Ascending aorta (tissue), 2 donors: ENCODE measurements at regions not wholly inside any gene's neighbourhood (a gene's known extent, or its start where the extent isn't known, plus 50 kb on each side); places are given as distances from the start of the nearest gene placed in this dataset.

ENCODE experiments used
- DNase-seq, 2 donors: peaks; one replicate each; pipeline ENCODE4 v3.0.0-alpha.2; 2019; ENCODE audit warnings: low spot score in 2 of 2
- H3K27ac ChIP-seq, 2 donors: fragments of 200-600 bp; sonication (generic); one replicate each; pipeline ENCODE4 v1.5.1; 2016 to 2017; ENCODE audit warnings: mild to moderate bottlenecking in 1 of 2
- H3K27me3 ChIP-seq: fragments of 200-600 bp; sonication (generic); one replicate; pipeline ENCODE4 v1.5.1; 2017
- H3K36me3 ChIP-seq, 2 donors: fragments of 200-600 bp; sonication (generic); one replicate each; pipeline ENCODE4 v1.5.1; 2016
- H3K4me1 ChIP-seq, 2 donors: fragments of 200-600 bp; sonication (generic); one replicate each; pipeline ENCODE4 v1.5.1; 2016 to 2017; ENCODE audit warnings: mild to moderate bottlenecking in 1 of 2
- H3K4me3 ChIP-seq, 2 donors: fragments of 200-600 bp; sonication (generic); one replicate each; pipeline ENCODE4 v1.5.1; 2016 to 2017; ENCODE audit warnings: mild to moderate bottlenecking in 1 of 2
- H3K9me3 ChIP-seq, 2 donors: fragments of 200-600 bp; sonication (generic); one replicate each; pipeline ENCODE4 v1.5.1; 2016
- intact Hi-C: fragments of 100-400 bp; cut with DNase I; formaldehyde crosslinking; loops from one replicate; pipeline ENCODE4 v1.15.1; 2023
- TF ChIP-seq, protein P1 (sequence below), 3 experiments: fragments of 200-600 bp in 2 of 3; fragments of 450-650 bp in 1 of 3; sonication (generic) in 2 of 3; IDR thresholded peaks; one replicate each; pipeline ENCODE4 v1.5.1; 2016 to 2019; ENCODE audit warnings: antibody characterized with exemption in 3 of 3, mild to moderate bottlenecking in 1 of 3, moderate library complexity in 1 of 3

GRCh38 chr4:124590480-124590879 lies 122.1 kb downstream of the ANKRD50 start:
- Histone ChIP-seq H3K27ac (no peak overlapping the region), H3K27me3 (no peaks in the 10 kb centered on the region), H3K9me3 (peaks cover 0 to 7% of the 10 kb centered on the region in 2 donors), H3K4me1 (no peaks in the 10 kb centered on the region), H3K36me3 (no peaks in the 10 kb centered on the region), H3K4me3 (no peak overlapping the region)
- no peak for DNase-seq
- TF ChIP-seq, protein P1, sequence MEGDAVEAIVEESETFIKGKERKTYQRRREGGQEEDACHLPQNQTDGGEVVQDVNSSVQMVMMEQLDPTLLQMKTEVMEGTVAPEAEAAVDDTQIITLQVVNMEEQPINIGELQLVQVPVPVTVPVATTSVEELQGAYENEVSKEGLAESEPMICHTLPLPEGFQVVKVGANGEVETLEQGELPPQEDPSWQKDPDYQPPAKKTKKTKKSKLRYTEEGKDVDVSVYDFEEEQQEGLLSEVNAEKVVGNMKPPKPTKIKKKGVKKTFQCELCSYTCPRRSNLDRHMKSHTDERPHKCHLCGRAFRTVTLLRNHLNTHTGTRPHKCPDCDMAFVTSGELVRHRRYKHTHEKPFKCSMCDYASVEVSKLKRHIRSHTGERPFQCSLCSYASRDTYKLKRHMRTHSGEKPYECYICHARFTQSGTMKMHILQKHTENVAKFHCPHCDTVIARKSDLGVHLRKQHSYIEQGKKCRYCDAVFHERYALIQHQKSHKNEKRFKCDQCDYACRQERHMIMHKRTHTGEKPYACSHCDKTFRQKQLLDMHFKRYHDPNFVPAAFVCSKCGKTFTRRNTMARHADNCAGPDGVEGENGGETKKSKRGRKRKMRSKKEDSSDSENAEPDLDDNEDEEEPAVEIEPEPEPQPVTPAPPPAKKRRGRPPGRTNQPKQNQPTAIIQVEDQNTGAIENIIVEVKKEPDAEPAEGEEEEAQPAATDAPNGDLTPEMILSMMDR (IDR thresholded peaks at IDR 0.05) = no peak
- intact Hi-C loops = no loop called here

GRCh38 chr4:124591637-124592036 lies 120.9 kb downstream of the ANKRD50 start:
- H3K27me3 ChIP-seq = no peaks in the 10 kb centered on the region
- TF ChIP-seq, protein P1 (IDR thresholded peaks at IDR 0.05) = no peak
- intact Hi-C loops = no loop called here

GRCh38 chr4:124593494-124593893 lies 119.0 kb downstream of the ANKRD50 start:
- intact Hi-C loops = no loop called here

More at GRCh38 chr4:124591637-124592036, 120.9 kb downstream of the ANKRD50 start:
- Histone ChIP-seq H3K4me1 (no peaks in the 10 kb centered on the region), H3K9me3 (peaks cover 0 to 7% of the 10 kb centered on the region in 2 donors), H3K36me3 (no peaks in the 10 kb centered on the region), H3K27ac (no peak overlapping the region), H3K4me3 (no peak overlapping the region)
- no peak for DNase-seq

DNA sequence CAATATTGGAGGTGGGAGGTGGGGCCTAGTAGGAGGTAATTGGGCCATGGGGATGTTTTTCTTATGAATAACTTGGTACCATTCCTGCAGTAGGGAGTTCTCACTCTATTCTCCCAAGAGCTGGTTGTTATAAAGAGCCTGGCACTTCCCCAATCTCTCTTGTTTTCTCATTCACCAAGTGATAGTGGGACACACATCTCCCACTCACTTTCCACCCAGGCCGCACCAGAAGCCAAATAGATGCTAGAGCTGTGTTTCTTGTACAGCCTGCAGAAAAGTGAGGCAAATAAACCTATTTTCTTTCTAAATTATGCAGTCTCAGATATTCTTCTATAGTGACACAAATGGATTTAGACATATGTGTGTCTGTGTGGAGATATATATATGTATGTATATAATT lies 117.6 kb downstream of the ANKRD50 start:
- Histone ChIP-seq H3K36me3 (no peaks in the 10 kb centered on the region), H3K4me1 (no peaks in the 10 kb centered on the region), H3K4me3 (no peak overlapping the region), H3K27me3 (no peaks in the 10 kb centered on the region), H3K9me3 (no peaks in the 10 kb centered on the region), H3K27ac (no peak overlapping the region)
- TF ChIP-seq, protein P1 (IDR thresholded peaks at IDR 0.05) = no peak
- intact Hi-C loops = no loop called here
- no peak for DNase-seq

More at GRCh38 chr4:124593494-124593893, 119.0 kb downstream of the ANKRD50 start:
- TF ChIP-seq, protein P1 (IDR thresholded peaks at IDR 0.05) = no peak
- Histone ChIP-seq H3K4me3 (no peak overlapping the region), H3K4me1 (no peaks in the 10 kb centered on the region), H3K9me3 (no peaks in the 10 kb centered on the region), H3K27me3 (no peaks in the 10 kb centered on the region), H3K27ac (no peak overlapping the region), H3K36me3 (no peaks in the 10 kb centered on the region)
- no peak for DNase-seq

GRCh38 chr4:124596816-124597215 lies 115.7 kb downstream of the ANKRD50 start:
- H3K4me3 ChIP-seq = no peak overlapping the region
- H3K9me3 ChIP-seq = no peaks in the 10 kb centered on the region
- H3K27me3 ChIP-seq = no peaks in the 10 kb centered on the region
- intact Hi-C loops = no loop called here
- TF ChIP-seq, protein P1 (IDR thresholded peaks at IDR 0.05) = no peak
- no peak for DNase-seq
- H3K27ac ChIP-seq = no peak overlapping the region
- H3K36me3 ChIP-seq = no peaks in the 10 kb centered on the region
- no peaks in the 10 kb centered on the region for H3K4me1 ChIP-seq

DNA sequence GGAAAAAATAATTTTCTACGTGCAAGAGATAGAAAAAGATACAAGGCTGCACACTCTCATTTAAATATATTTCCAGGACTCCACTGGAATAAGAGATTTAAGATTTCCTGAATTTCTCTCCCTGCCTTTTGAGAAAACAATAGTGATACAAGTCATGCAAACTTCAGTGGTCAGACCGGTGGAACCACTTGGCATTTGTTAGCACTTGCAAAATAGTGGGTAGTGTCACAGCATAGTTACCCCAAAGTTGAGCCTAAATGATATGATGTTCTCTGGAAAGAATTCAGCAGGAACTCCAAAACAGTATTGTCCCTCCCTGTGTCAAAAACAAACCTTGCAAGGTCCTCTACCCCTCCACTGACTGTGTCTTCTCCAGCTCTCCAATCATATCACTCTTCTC lies 102.3 kb downstream of the ANKRD50 start:
- Histone ChIP-seq H3K27ac (no peak overlapping the region), H3K4me3 (no peak overlapping the region), H3K4me1 (no peaks in the 10 kb centered on the region), H3K36me3 (no peaks in the 10 kb centered on the region), H3K27me3 (no peaks in the 10 kb centered on the region), H3K9me3 (no peaks in the 10 kb centered on the region)
- intact Hi-C loops = no loop called here
- TF ChIP-seq, protein P1 (IDR thresholded peaks at IDR 0.05) = no peak
- no peak for DNase-seq
